HEK293T (cell line): ENCODE measurements at regions not wholly inside any gene's neighbourhood (a gene's known extent, or its start where the extent isn't known, plus 50 kb on each side); places are given as distances from the start of the nearest gene placed in this dataset.

Experiments used
- ARNT ChIP-seq: fragments of 450-650 bp; IDR thresholded peaks from 2 replicates; pipeline ENCODE4 v1.6.1; 2017; ENCODE audit warnings: mild to moderate bottlenecking
- BHLHE40 ChIP-seq: fragments of 450-650 bp; IDR thresholded peaks from 2 replicates; pipeline ENCODE4 v1.6.1; 2016; ENCODE audit warnings: mild to moderate bottlenecking, moderate library complexity, borderline replicate concordance
- ELF4 ChIP-seq: fragments of 450-650 bp; IDR thresholded peaks from 2 replicates; pipeline ENCODE4 v1.6.1; 2017; ENCODE audit warnings: antibody characterized with exemption
- FOXA1 ChIP-seq: fragments of 450-650 bp; IDR thresholded peaks from 2 replicates; pipeline ENCODE4 v1.6.1; 2016; ENCODE audit warnings: mild to moderate bottlenecking
- FOXK2 ChIP-seq: fragments of 450-650 bp; IDR thresholded peaks from 2 replicates; pipeline ENCODE4 v1.6.1; 2016; ENCODE audit warnings: mild to moderate bottlenecking
- FOXM1 ChIP-seq: fragments of 450-650 bp; IDR thresholded peaks from 2 replicates; pipeline ENCODE4 v1.6.1; 2017; ENCODE audit warnings: mild to moderate bottlenecking, borderline replicate concordance
- HDGF ChIP-seq: fragments of 450-650 bp; IDR thresholded peaks from 2 replicates; pipeline ENCODE4 v1.6.1; 2017; ENCODE audit warnings: antibody characterized with exemption, borderline replicate concordance
- PKNOX1 ChIP-seq: fragments of 450-650 bp; IDR thresholded peaks from 2 replicates; pipeline ENCODE4 v1.6.1; 2016
- SP1 ChIP-seq: fragments of 450-650 bp; IDR thresholded peaks from 2 replicates; pipeline ENCODE4 v1.6.1; 2017
- SUZ12 ChIP-seq: fragments of 450-650 bp; IDR thresholded peaks from 2 replicates; pipeline ENCODE4 v1.6.1; 2016; ENCODE audit warnings: mild to moderate bottlenecking
- TARDBP ChIP-seq: fragments of 450-650 bp; IDR thresholded peaks from 2 replicates; pipeline ENCODE4 v1.6.1; 2016
- ZNF384 ChIP-seq: fragments of 450-650 bp; IDR thresholded peaks from 2 replicates; pipeline ENCODE4 v1.6.1; 2016

- TF ChIP-seq TARDBP, result no peak
- no peak for TF ChIP-seq ELF4
- no peak for TF ChIP-seq HDGF
- TF ChIP-seq SP1, result no peak
- no peak for TF ChIP-seq SUZ12
- TF ChIP-seq FOXM1, result no peak
- TF ChIP-seq BHLHE40, result no peak
- TF ChIP-seq PKNOX1, result no peak
- TF ChIP-seq FOXA1, result no peak
- TF ChIP-seq ARNT, result no peak
- no peak for TF ChIP-seq ZNF384
- no peak for TF ChIP-seq FOXK2
Observed at GRCh38 chrX:122910697-122911096, 273.4 kb upstream of the GRIA3 start.
